Nephron progenitor cell (in vitro differentiated cells): ENCODE measurements at regions not wholly inside any gene's neighbourhood (a gene's known extent, or its start where the extent isn't known, plus 50 kb on each side); places are given as distances from the start of the nearest gene placed in this dataset.

ENCODE experiments used
- DNase-seq: peaks from one replicate; pipeline ENCODE4 v3.0.0; 2021
- H3K27ac Mint-ChIP-seq: 2 replicates; pipeline ENCODE4 v1.8.0; 2021; ENCODE audit warnings: mild to moderate bottlenecking, moderate library complexity, mixed read lengths
- H3K27me3 Mint-ChIP-seq: 2 replicates; pipeline ENCODE4 v1.8.0; 2021; ENCODE audit warnings: mild to moderate bottlenecking, low read depth, mixed read lengths; ENCODE audit not compliant: poor library complexity
- H3K36me3 Mint-ChIP-seq: 2 replicates; pipeline ENCODE4 v1.8.0; 2021; ENCODE audit warnings: low read depth, mixed read lengths
- H3K4me1 Mint-ChIP-seq: 2 replicates; pipeline ENCODE4 v1.8.0; 2021; ENCODE audit warnings: mixed read lengths
- H3K4me3 Mint-ChIP-seq: 2 replicates; pipeline ENCODE4 v1.8.0; 2021; ENCODE audit warnings: mild to moderate bottlenecking, moderate library complexity, mixed read lengths
- H3K9me3 Mint-ChIP-seq: 2 replicates; pipeline ENCODE4 v1.8.0; 2021; ENCODE audit warnings: mild to moderate bottlenecking, moderate library complexity, mixed read lengths
- TF ChIP-seq, protein P1 (sequence below): fragments of 200-600 bp; sonication (generic); IDR thresholded peaks from 2 replicates; pipeline ENCODE4 v1.5.0; 2021; ENCODE audit warnings: antibody characterized with exemption

DNA sequence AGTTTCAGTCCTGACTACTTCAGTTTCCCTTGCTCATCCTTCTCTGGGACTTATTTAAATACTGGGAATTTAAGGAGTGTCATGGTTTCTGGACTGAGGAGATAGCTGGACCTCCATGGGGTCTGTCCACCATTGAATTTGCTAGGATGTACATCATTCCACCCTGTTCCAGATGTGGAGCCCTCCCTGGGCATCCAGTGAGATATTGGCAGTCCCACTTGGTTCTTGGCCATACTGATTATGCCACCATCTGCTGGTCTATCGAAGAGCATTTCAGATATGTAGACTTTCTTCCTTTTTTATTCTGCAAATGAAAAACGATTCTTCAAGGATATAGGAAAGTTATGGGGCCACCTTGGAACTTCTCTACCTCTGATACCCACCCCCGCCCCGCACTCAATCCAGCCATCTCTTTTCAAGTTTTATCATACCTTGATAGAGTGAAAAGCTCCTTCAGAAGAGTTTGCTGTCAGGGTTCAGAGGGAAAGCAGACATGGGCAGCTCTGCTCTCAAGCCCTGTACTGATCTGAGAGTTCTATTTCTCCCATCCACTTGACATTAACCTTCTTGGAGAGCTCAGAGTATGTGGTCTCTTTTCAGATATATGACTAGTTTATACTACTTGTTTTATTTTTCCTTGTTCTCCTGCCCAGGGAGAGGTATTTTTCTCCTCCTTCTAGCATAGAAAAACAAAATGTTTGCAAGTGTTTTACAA lies 490.7 kb upstream of the SGCD start:
- Mint-ChIP-seq H3K27ac (no peak overlapping the region), H3K4me3 (no peak overlapping the region), H3K9me3 (no peaks in the 10 kb centered on the region), H3K27me3 (no peaks in the 10 kb centered on the region), H3K36me3 (no peaks in the 10 kb centered on the region), H3K4me1 (no peaks in the 10 kb centered on the region)
- no peak for DNase-seq
- TF ChIP-seq, protein P1, sequence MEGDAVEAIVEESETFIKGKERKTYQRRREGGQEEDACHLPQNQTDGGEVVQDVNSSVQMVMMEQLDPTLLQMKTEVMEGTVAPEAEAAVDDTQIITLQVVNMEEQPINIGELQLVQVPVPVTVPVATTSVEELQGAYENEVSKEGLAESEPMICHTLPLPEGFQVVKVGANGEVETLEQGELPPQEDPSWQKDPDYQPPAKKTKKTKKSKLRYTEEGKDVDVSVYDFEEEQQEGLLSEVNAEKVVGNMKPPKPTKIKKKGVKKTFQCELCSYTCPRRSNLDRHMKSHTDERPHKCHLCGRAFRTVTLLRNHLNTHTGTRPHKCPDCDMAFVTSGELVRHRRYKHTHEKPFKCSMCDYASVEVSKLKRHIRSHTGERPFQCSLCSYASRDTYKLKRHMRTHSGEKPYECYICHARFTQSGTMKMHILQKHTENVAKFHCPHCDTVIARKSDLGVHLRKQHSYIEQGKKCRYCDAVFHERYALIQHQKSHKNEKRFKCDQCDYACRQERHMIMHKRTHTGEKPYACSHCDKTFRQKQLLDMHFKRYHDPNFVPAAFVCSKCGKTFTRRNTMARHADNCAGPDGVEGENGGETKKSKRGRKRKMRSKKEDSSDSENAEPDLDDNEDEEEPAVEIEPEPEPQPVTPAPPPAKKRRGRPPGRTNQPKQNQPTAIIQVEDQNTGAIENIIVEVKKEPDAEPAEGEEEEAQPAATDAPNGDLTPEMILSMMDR = no peak

DNA sequence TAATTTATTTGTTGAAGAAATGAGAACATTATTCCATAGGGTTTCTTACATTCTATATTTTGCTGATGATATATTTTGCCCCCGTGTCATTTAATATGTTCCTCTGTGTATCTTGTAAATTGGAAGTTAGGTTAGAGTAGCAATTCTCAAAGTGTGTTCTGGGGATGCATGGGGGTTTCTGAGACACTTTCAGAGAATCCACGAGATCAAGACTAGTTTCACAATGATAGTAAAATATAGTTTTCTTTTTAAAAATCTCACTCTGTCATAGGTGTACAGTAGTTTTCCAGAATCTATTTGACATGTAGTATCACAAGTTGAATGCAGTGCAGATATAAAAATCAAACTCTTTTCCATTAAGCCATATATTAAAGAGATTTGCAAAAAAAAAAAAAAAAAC lies 488.6 kb upstream of the SGCD start:
- no peaks in the 10 kb centered on the region for H3K4me1 Mint-ChIP-seq
- no peaks in the 10 kb centered on the region for H3K36me3 Mint-ChIP-seq
- no peak for DNase-seq
- H3K27ac Mint-ChIP-seq = no peak overlapping the region
- H3K27me3 Mint-ChIP-seq = no peaks in the 10 kb centered on the region
- no peaks in the 10 kb centered on the region for H3K9me3 Mint-ChIP-seq
- no peak overlapping the region for H3K4me3 Mint-ChIP-seq
- TF ChIP-seq, protein P1 = no peak

DNA sequence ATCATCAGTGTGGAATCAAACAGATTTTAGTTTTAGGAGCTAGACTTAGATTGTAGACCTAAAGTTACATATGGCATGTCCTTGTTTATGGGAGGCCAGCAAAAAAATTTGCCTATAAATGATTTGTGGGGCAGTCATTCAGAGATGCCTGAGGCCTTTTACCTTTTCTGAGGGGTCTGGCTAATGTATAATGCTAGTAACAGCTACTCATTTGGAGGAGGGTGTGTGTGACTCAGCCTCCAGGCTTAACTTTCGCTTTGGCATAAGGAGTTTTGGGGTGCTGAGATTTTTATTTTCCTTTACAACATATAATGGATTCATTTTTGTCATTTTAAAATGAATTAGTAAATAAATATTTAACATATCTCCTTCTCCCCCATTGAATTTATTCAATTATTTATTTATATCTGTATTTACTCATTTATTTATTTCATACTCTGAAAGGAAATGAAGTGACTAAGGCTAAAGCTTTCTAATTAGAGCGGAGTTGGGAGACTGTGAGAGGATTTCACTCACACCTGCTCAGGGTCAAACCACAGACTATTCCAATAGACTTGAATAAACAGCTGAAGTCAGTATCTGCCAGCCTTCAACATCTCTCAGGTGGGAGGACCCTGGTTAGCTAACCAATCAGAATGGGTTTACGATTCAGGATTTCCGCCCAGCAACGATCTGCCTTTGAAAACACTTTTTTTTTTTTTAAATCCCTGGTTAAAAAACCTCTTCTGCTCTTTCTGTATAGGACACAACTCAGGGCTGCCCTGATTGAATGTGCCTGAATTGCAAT lies 487.5 kb upstream of the SGCD start:
- no peak for DNase-seq
- Mint-ChIP-seq H3K36me3 (no peaks in the 10 kb centered on the region), H3K4me1 (no peaks in the 10 kb centered on the region)

DNA sequence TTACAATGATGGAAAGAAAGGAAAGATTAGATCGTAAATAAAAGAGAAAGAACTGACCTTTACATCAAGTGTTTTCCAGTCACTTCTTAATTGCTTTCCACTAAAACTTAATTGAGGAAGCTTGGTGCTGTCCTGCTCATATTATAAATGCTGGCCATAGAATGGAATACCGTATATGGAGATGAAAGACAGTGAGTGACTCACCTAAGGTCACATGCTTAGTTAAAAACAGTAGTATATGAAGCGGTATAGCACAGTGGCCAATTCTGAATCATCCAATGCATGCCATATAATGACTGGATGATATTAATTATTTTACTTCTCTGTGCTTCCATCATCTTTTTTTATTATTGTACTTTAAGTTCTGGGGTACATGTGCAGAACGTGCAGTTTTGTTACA lies 482.4 kb upstream of the SGCD start:
- H3K4me1 Mint-ChIP-seq = peaks cover 10% of the 10 kb centered on the region
- no peak overlapping the region for H3K27ac Mint-ChIP-seq
- no peak overlapping the region for H3K4me3 Mint-ChIP-seq
- no peaks in the 10 kb centered on the region for H3K36me3 Mint-ChIP-seq
- peaks cover 2% of the 10 kb centered on the region for H3K27me3 Mint-ChIP-seq
- no peaks in the 10 kb centered on the region for H3K9me3 Mint-ChIP-seq
- TF ChIP-seq, protein P1 = no peak
- no peak for DNase-seq

More for the DNA sequence above, 487.5 kb upstream of the SGCD start:
- no peak overlapping the region for H3K4me3 Mint-ChIP-seq
- TF ChIP-seq, protein P1 = no peak
- no peak overlapping the region for H3K27ac Mint-ChIP-seq
- no peaks in the 10 kb centered on the region for H3K9me3 Mint-ChIP-seq
- no peaks in the 10 kb centered on the region for H3K27me3 Mint-ChIP-seq

DNA sequence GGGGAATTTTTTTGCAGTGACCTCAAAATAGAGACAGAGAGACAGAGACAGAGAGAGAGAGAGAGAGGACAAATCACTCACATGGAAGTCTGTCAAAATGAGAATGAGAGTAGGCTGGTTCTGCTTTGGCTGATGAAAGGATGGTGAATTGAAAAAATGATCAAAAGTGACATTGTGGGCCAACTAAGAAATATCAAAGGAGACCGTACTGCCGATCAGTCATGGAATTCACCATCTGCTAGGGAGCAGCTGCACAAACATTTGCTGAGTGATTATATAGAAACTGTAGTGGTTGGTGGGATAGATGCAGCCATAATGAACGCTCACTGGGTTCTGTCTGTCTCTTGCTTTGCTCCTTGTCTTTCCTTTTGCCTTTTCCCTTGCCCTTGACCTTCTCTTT lies 476.6 kb upstream of the SGCD start:
- Mint-ChIP-seq H3K9me3 (no peaks in the 10 kb centered on the region), H3K36me3 (no peaks in the 10 kb centered on the region), H3K27ac (no peak overlapping the region), H3K27me3 (peaks cover 2% of the 10 kb centered on the region), H3K4me1 (peaks cover 14% of the 10 kb centered on the region), H3K4me3 (no peak overlapping the region)
- no peak for DNase-seq
- TF ChIP-seq, protein P1 = no peak
